Keratinocyte (primary cell): ENCODE measurements at regions not wholly inside any gene's neighbourhood (a gene's known extent, or its start where the extent isn't known, plus 50 kb on each side); places are given as distances from the start of the nearest gene placed in this dataset.

Experiments
- DNase-seq: peaks from one replicate; pipeline ENCODE4 v3.0.0-alpha.2; 2011; ENCODE audit warnings: low read depth, missing footprints, low spot score
- FAIRE-seq: peaks from 2 replicates; lab custom pipeline; 2011; peaks lifted over from hg19 to GRCh38; lab: Jason Lieb, UNC
- H2AFZ ChIP-seq: 2 replicates; pipeline ENCODE4 v1.6.0; 2012; ENCODE audit warnings: low read length, control low read depth, inconsistent platforms; ENCODE audit not compliant: control insufficient read depth
- H3K27ac ChIP-seq: 2 replicates; pipeline ENCODE4 v1.5.1; 2011; ENCODE audit warnings: low read length; ENCODE audit not compliant: control insufficient read depth, insufficient read depth
- H3K27me3 ChIP-seq: 3 replicates; pipeline ENCODE4 v1.6.0; 2011; ENCODE audit warnings: low read length; ENCODE audit not compliant: control insufficient read depth, insufficient read depth; ENCODE audit errors: extremely low read depth
- H3K36me3 ChIP-seq, 2 experiments: 2 replicates in 1 of 2; 3 replicates in 1 of 2; pipeline ENCODE4 v1.5.1; 2011; ENCODE audit warnings: low read length in 2 of 2, mild to moderate bottlenecking in 1 of 2; ENCODE audit not compliant: control insufficient read depth in 2 of 2, insufficient read depth in 2 of 2; ENCODE audit errors: extremely low read depth in 1 of 2
- H3K4me1 ChIP-seq: 3 replicates; pipeline ENCODE4 v1.5.1; 2011; ENCODE audit warnings: low read length; ENCODE audit not compliant: control insufficient read depth, insufficient read depth; ENCODE audit errors: extremely low read depth
- H3K4me2 ChIP-seq: 3 replicates; pipeline ENCODE4 v1.6.0; 2011; ENCODE audit warnings: low read depth, low read length; ENCODE audit not compliant: control insufficient read depth, insufficient read depth; ENCODE audit errors: extremely low read depth
- H3K4me3 ChIP-seq, 3 experiments: fragments of 200-600 bp in 1 of 3; sonication (generic) in 1 of 3; 2 replicates in 2 of 3; 3 replicates in 1 of 3; pipeline ENCODE4 v1.5.1; 2011 to 2016; ENCODE audit warnings: low read length in 3 of 3, mild to moderate bottlenecking in 3 of 3, control low read depth in 2 of 3, inconsistent platforms in 1 of 3, low read depth in 1 of 3, mixed read lengths in 1 of 3, mixed run types in 1 of 3, moderate library complexity in 1 of 3; ENCODE audit not compliant: control insufficient read depth in 2 of 3, insufficient read depth in 2 of 3; ENCODE audit errors: extremely low read depth in 1 of 3
- H3K79me2 ChIP-seq: 2 replicates; pipeline ENCODE4 v1.6.0; 2012; ENCODE audit warnings: low read length; ENCODE audit not compliant: control insufficient read depth, insufficient read depth
- H3K9ac ChIP-seq: 3 replicates; pipeline ENCODE4 v1.6.0; 2011; ENCODE audit warnings: low read length; ENCODE audit not compliant: control insufficient read depth, insufficient read depth; ENCODE audit errors: extremely low read depth
- H3K9me1 ChIP-seq: 3 replicates; pipeline ENCODE4 v1.6.0; 2011; ENCODE audit warnings: low read length; ENCODE audit not compliant: control insufficient read depth, insufficient read depth; ENCODE audit errors: extremely low read depth
- H3K9me3 ChIP-seq: 2 replicates; pipeline ENCODE4 v1.5.1; 2012; ENCODE audit warnings: low read depth, low read length; ENCODE audit not compliant: control insufficient read depth
- H4K20me1 ChIP-seq: 3 replicates; pipeline ENCODE4 v1.6.0; 2011; ENCODE audit warnings: low read length; ENCODE audit not compliant: control insufficient read depth, insufficient read depth; ENCODE audit errors: extremely low read depth
- EZH2 ChIP-seq: IDR thresholded peaks from one replicate; pipeline ENCODE4 v1.6.1; 2012; ENCODE audit warnings: inconsistent platforms, mild to moderate bottlenecking, low read length, moderate library complexity
- dilution Hi-C: fragments of 300-500 bp; cut with MboI; formaldehyde crosslinking; loops from one replicate; pipeline ENCODE4 v1.7.0; 2020; ENCODE audit warnings: low sequenced_read_pairs; ENCODE audit not compliant: extremely low pct_ligation_motif_present
- TF ChIP-seq, protein P1 (sequence below), 3 experiments: IDR thresholded peaks in 1 of 3; conservative IDR thresholded peaks in 1 of 3; optimal IDR thresholded peaks in 1 of 3; 2 replicates in 2 of 3; 3 replicates in 1 of 3; pipeline versions ENCODE3 to v1.5.1; 2011; ENCODE audit warnings: low read length in 3 of 3, mild to moderate bottlenecking in 3 of 3, moderate library complexity in 2 of 3, control low read depth in 1 of 3, inconsistent platforms in 1 of 3; ENCODE audit not compliant: insufficient read depth in 2 of 3; ENCODE audit errors: extremely low read depth in 1 of 3

DNA sequence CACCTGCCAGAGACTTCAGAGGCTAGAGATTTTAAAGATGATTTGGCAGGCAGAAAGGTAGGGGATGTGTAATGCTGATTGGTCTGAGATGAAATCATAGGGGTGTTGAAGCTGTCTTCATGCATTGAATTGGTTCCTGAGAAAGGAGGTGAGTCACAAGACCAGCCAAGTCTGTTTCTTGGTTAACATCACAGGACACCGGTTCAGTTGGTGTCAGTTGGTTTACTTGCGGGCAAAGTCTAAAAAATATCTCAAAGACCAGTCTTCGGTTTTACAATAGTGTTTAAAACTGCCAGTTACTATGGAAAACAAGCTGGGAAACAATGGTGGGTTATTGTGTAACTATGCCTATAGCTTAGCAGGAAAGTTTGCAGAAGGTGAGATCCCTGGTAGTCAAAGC, 305.9 kb downstream of the BARHL2 start:
- Histone ChIP-seq H3K9me1 (no peaks in the 10 kb centered on the region), H3K4me2 (no peak overlapping the region), H3K27me3 (no peaks in the 10 kb centered on the region), H3K36me3 (no peaks in the 10 kb centered on the region), H2AFZ (no peak overlapping the region), H3K4me1 (peaks cover under 1% of the 10 kb centered on the region), H3K9me3 (no peaks in the 10 kb centered on the region), H3K4me3 (no peak overlapping the region), H3K9ac (no peak overlapping the region), H3K79me2 (no peaks in the 10 kb centered on the region), H3K27ac (no peak overlapping the region), H4K20me1 (no peaks in the 10 kb centered on the region)
- FAIRE-seq (no peak), DNase-seq (no peak)
- TF ChIP-seq, protein P1, sequence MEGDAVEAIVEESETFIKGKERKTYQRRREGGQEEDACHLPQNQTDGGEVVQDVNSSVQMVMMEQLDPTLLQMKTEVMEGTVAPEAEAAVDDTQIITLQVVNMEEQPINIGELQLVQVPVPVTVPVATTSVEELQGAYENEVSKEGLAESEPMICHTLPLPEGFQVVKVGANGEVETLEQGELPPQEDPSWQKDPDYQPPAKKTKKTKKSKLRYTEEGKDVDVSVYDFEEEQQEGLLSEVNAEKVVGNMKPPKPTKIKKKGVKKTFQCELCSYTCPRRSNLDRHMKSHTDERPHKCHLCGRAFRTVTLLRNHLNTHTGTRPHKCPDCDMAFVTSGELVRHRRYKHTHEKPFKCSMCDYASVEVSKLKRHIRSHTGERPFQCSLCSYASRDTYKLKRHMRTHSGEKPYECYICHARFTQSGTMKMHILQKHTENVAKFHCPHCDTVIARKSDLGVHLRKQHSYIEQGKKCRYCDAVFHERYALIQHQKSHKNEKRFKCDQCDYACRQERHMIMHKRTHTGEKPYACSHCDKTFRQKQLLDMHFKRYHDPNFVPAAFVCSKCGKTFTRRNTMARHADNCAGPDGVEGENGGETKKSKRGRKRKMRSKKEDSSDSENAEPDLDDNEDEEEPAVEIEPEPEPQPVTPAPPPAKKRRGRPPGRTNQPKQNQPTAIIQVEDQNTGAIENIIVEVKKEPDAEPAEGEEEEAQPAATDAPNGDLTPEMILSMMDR (optimal IDR thresholded peaks at IDR 0.05 in 1 of 3, IDR thresholded peaks at IDR 0.05 in 1 of 3, conservative IDR thresholded peaks at IDR 0.05 in 1 of 3; ENCODE audit: extremely low read depth in 1 of 3, insufficient read depth in 2 of 3, low read length in 3 of 3) = no peak
- TF ChIP-seq EZH2 = no peak
- dilution Hi-C loops = no loop called here

DNA sequence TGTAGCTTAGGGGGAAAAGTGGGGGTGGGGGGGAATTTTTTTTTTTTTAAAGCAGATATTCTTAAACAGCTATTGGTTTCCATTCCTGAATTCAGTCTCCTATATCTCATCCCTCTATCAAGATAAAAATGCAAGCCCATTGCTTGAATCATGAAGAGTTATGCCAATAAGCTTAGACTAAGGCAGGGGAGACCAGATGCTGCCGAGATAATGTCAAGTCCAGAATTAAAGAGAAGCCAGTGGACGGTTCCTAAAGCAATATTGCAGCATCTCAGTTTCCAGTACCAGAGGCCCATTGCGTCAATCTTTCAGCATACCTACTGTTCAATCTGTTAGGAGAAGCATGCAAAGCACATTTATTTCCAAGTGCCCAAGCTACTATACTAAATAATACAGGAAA, 309.4 kb downstream of the BARHL2 start:
- Histone ChIP-seq H3K27me3 (no peaks in the 10 kb centered on the region), H3K9me3 (no peaks in the 10 kb centered on the region), H3K9me1 (no peaks in the 10 kb centered on the region), H3K9ac (no peak overlapping the region), H3K4me3 (no peak overlapping the region), H2AFZ (no peak overlapping the region), H3K4me2 (no peak overlapping the region), H3K79me2 (no peaks in the 10 kb centered on the region), H3K27ac (no peak overlapping the region), H3K36me3 (no peaks in the 10 kb centered on the region), H4K20me1 (no peaks in the 10 kb centered on the region), H3K4me1 (peaks cover 15% of the 10 kb centered on the region)
- DNase-seq = no peak
- no peak for TF ChIP-seq EZH2
- TF ChIP-seq, protein P1 (optimal IDR thresholded peaks at IDR 0.05 in 1 of 3, IDR thresholded peaks at IDR 0.05 in 1 of 3, conservative IDR thresholded peaks at IDR 0.05 in 1 of 3; ENCODE audit: extremely low read depth in 1 of 3, insufficient read depth in 2 of 3, low read length in 3 of 3) = no peak
- dilution Hi-C loops = no loop called here
- FAIRE-seq = no peak
